ENCODE measurements at regions not wholly inside any gene's neighbourhood (a gene's known extent, or its start where the extent isn't known, plus 50 kb on each side); places are given as distances from the start of the nearest gene placed in this dataset.

DNA sequence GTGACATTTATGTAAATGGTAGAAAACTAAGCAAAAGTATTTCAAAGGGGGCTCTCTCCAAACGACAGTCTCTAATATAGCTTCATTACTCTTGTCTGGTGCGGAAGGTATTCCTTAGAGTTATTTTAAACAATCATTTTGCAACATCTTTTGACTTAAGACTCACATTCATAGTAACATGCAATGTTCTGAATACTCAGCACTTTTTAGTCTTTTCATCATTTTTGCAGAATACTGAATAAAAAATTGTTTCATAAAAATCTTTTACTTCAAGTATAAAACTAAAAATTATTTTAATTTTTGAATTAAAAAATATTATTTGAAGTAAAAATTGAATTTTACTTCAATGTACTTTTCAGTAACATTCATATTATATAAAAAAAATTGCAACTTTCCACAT, 321.1 kb downstream of the PLK2 start:
- intact Hi-C loops (cut with DNase I): no loop called here
- TF ChIP-seq, protein P1, sequence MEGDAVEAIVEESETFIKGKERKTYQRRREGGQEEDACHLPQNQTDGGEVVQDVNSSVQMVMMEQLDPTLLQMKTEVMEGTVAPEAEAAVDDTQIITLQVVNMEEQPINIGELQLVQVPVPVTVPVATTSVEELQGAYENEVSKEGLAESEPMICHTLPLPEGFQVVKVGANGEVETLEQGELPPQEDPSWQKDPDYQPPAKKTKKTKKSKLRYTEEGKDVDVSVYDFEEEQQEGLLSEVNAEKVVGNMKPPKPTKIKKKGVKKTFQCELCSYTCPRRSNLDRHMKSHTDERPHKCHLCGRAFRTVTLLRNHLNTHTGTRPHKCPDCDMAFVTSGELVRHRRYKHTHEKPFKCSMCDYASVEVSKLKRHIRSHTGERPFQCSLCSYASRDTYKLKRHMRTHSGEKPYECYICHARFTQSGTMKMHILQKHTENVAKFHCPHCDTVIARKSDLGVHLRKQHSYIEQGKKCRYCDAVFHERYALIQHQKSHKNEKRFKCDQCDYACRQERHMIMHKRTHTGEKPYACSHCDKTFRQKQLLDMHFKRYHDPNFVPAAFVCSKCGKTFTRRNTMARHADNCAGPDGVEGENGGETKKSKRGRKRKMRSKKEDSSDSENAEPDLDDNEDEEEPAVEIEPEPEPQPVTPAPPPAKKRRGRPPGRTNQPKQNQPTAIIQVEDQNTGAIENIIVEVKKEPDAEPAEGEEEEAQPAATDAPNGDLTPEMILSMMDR (IDR thresholded peaks at IDR 0.05): no peak
- no peak for TF ChIP-seq POLR2A (IDR thresholded peaks at IDR 0.05)
- no peak for TF ChIP-seq EP300 (IDR thresholded peaks at IDR 0.05)
- 94 to 97% (median 95%) methylated on average over 2 of the region's 2 CpGs for WGBS, 3 donors

DNA sequence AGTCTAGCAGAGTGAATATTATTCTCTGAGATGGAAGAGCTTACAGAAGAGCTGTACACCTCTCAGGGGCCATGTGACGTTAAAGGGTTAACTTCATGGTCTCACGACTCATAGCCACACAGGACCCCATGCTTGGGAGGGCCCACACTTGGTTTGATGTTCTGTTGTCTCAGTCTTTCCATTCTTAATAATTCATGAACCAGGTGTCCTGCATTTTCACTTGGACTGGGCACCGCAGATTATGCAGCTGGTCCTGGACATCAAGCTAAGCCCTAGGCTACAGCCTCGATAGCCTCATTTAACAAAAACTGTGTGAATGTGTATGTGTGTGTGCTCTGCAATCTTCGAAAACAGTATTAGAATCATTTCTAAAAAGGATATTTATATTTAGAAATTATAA, 323.5 kb downstream of the PLK2 start:
- no peak for TF ChIP-seq EP300 (IDR thresholded peaks at IDR 0.05)
- TF ChIP-seq POLR2A (IDR thresholded peaks at IDR 0.05): no peak
- TF ChIP-seq, protein P1 (IDR thresholded peaks at IDR 0.05): no peak
- no peaks in the 10 kb centered on the region for H3K9me3 ChIP-seq
- H3K4me3 ChIP-seq: no peak overlapping the region
- H3K4me1 ChIP-seq (ENCODE audit: insufficient read depth): peaks cover 7% of the 10 kb centered on the region
- WGBS, 3 donors: 80 to 86% (median 83%) methylated on average over 5 of the region's 5 CpGs
- no peaks in the 10 kb centered on the region for H3K36me3 ChIP-seq
- no peaks in the 10 kb centered on the region for H3K27me3 ChIP-seq
- no peak overlapping the region for H3K27ac ChIP-seq
- intact Hi-C loops (cut with DNase I): no loop called here
- no peak for DNase-seq

More for the DNA sequence above, 321.1 kb downstream of the PLK2 start:
- DNase-seq: no peak
- H3K27ac ChIP-seq: no peak overlapping the region
- no peaks in the 10 kb centered on the region for H3K36me3 ChIP-seq
- H3K27me3 ChIP-seq: no peaks in the 10 kb centered on the region
- H3K9me3 ChIP-seq: no peaks in the 10 kb centered on the region
- H3K4me3 ChIP-seq: no peak overlapping the region
- peaks cover 5% of the 10 kb centered on the region for H3K4me1 ChIP-seq (ENCODE audit: insufficient read depth)

DNA sequence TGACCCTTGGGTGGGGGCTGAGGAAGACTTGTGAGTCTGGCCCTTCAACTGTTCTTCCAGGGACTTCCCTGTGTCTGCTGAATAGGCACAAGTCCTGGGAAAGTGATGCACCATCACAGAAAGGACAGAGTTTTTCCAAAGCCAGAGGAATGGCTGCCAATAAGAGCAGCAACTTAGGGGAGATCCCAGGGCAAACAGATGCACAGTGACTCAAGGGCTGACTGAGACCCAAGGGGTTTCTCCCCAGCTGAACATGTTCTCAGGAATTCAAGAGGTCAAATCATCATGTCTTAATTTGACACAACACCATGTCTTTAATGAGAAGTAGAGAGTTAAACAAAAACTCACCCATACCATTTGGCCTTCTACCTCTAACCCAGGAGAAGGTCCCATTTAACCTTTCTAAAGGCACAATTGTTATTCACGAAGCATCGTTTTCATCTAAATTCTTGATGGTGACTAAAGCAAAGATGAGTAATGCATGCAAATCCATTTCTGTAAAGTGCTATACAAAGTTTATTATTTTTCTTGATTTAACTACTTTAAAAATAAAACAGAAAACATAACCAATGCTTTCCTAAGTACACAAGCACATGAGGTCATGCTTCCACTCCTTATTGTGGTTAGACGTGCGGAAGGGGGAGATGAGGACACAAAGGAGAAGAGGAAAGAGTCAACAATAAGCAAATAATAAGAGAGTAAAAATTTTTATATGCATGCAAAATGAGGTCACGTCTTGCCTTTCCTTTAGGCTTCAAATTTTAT, 324.1 kb downstream of the PLK2 start:
- no peaks in the 10 kb centered on the region for H3K9me3 ChIP-seq
- 60 to 68% (median 67%) methylated on average over 5 of the region's 5 CpGs for WGBS, 3 donors
- TF ChIP-seq, protein P1 (IDR thresholded peaks at IDR 0.05): no peak
- no peaks in the 10 kb centered on the region for H3K27me3 ChIP-seq
- no peak overlapping the region for H3K27ac ChIP-seq
- H3K4me1 ChIP-seq (ENCODE audit: insufficient read depth): peaks cover 7% of the 10 kb centered on the region
- intact Hi-C loops (cut with DNase I): no loop called here
- DNase-seq: no peak
- H3K36me3 ChIP-seq: no peaks in the 10 kb centered on the region
- no peak overlapping the region for H3K4me3 ChIP-seq

DNA sequence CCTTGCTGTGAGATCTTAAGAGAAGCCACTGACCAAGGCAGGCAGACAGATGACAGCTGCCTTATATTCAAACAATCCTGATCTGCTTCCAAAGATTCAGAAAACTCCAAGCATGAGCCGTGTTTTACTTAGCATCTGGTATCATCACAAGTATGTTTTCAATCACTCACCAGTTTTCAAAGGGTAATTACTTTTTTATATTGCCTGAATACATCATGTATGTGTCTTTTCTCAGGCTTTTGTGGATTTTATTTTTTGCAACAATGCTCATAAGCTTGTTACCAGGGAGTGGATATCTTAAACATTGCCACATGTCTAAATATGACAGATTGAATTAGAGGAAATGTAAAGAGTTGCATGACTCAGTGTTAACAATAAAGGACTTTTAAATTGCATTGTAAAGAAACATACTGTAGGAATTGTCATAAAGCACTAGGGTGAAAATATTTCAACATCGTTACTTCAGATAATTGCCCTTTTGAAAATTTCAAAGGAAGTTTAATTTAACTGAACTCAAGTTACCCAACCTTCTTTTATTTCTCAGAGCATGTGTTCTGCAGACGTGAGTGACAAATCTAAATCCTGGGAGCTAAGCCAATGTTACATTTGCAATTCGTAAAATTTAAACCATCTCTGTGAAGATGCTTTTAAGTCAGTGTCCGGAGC, 326.1 kb downstream of the PLK2 start:
- no peak for TF ChIP-seq EP300 (IDR thresholded peaks at IDR 0.05)
- TF ChIP-seq, protein P1 (IDR thresholded peaks at IDR 0.05): no peak
- no peak for TF ChIP-seq POLR2A (IDR thresholded peaks at IDR 0.05)

More for the DNA sequence above, 326.1 kb downstream of the PLK2 start:
- Histone ChIP-seq H3K4me3 (no peak overlapping the region), H3K27ac (no peak overlapping the region), H3K27me3 (no peaks in the 10 kb centered on the region), H3K4me1 (ENCODE audit: insufficient read depth) (peaks cover 7% of the 10 kb centered on the region), H3K9me3 (no peaks in the 10 kb centered on the region), H3K36me3 (no peaks in the 10 kb centered on the region)
- intact Hi-C loops (cut with DNase I): no loop called here
- DNase-seq: no peak
- 9 to 17% (median 10%) methylated on average over 5 of the region's 5 CpGs for WGBS, 3 donors

Data from ovary (tissue), 7 donors.